ENCODE measurements at regions not wholly inside any gene's neighbourhood (a gene's known extent, or its start where the extent isn't known, plus 50 kb on each side); places are given as distances from the start of the nearest gene placed in this dataset.

DNA sequence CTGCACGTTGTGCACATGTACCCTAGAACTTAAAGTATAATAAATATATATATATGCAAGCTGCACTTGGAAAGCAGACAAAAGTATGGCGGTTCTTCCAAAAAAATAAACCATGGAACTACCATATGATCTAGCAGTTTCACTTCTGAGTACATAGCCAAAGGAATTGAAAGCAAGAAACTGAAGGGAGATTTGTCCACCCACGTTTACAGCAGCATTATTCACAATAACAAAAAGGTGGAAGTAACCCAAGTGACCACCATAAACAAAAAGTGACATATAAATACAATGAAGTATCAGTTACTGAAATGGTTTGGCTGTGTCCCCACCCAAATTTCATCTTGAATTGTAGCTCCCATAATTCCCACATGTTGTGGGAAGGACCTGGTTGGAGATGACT is 525.3 kb upstream of the CELF2 start:
- no peak overlapping the region for H2AFZ ChIP-seq
- H3K9me2 ChIP-seq (replicated peaks; ENCODE audit: insufficient read depth), result no peaks in the 10 kb centered on the region
- 88% methylated on average over 3 of the region's 3 CpGs for WGBS (ENCODE audit: low lambda C conversion rate, missing lambda C conversion rate)
- H3K4me3 ChIP-seq, result no peak overlapping the region
- no peak for TF ChIP-seq EZH2 (IDR thresholded peaks at IDR 0.05; ENCODE audit: borderline replicate concordance)
- TF ChIP-seq, protein P1, sequence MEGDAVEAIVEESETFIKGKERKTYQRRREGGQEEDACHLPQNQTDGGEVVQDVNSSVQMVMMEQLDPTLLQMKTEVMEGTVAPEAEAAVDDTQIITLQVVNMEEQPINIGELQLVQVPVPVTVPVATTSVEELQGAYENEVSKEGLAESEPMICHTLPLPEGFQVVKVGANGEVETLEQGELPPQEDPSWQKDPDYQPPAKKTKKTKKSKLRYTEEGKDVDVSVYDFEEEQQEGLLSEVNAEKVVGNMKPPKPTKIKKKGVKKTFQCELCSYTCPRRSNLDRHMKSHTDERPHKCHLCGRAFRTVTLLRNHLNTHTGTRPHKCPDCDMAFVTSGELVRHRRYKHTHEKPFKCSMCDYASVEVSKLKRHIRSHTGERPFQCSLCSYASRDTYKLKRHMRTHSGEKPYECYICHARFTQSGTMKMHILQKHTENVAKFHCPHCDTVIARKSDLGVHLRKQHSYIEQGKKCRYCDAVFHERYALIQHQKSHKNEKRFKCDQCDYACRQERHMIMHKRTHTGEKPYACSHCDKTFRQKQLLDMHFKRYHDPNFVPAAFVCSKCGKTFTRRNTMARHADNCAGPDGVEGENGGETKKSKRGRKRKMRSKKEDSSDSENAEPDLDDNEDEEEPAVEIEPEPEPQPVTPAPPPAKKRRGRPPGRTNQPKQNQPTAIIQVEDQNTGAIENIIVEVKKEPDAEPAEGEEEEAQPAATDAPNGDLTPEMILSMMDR (IDR thresholded peaks at IDR 0.05; ENCODE audit: poor library complexity), result no peak
- no peak for TF ChIP-seq EZH2phosphoT487 (IDR thresholded peaks at IDR 0.05; ENCODE audit: low read depth, severe bottlenecking, unreplicated experiment)
- H3K9me3 ChIP-seq (ENCODE audit: low read depth), result no peaks in the 10 kb centered on the region
- no peaks in the 10 kb centered on the region for H3K4me1 ChIP-seq (ENCODE audit: insufficient read depth)
- DNase-seq (ENCODE audit: low spot score), result no peak
- no peaks in the 10 kb centered on the region for H3K79me2 ChIP-seq
- H3K27me3 ChIP-seq, result no peaks in the 10 kb centered on the region
- no peaks in the 10 kb centered on the region for H3K36me3 ChIP-seq (replicated peaks; ENCODE audit: insufficient read depth, low read depth)
- no peaks in the 10 kb centered on the region for H4K20me1 ChIP-seq (ENCODE audit: insufficient read depth, poor library complexity, severe bottlenecking)
- H3K4me2 ChIP-seq, result no peak overlapping the region
- H3K27ac ChIP-seq, result no peak overlapping the region

GRCh38 chr10:10493833-10494232 is 523.8 kb upstream of the CELF2 start:
- H3K27me3 ChIP-seq, result no peaks in the 10 kb centered on the region
- WGBS (ENCODE audit: low lambda C conversion rate, missing lambda C conversion rate), result 89% methylated on average over 4 of the region's 4 CpGs
- TF ChIP-seq EZH2phosphoT487 (IDR thresholded peaks at IDR 0.05; ENCODE audit: low read depth, severe bottlenecking, unreplicated experiment), result no peak
- TF ChIP-seq EZH2 (IDR thresholded peaks at IDR 0.05; ENCODE audit: borderline replicate concordance), result no peak
- TF ChIP-seq, protein P1 (IDR thresholded peaks at IDR 0.05; ENCODE audit: poor library complexity), result no peak
- no peak overlapping the region for H3K4me2 ChIP-seq
- no peak for DNase-seq (ENCODE audit: low spot score)
- no peaks in the 10 kb centered on the region for H3K4me1 ChIP-seq (ENCODE audit: insufficient read depth)
- H2AFZ ChIP-seq, result no peak overlapping the region
- no peaks in the 10 kb centered on the region for H3K9me2 ChIP-seq (replicated peaks; ENCODE audit: insufficient read depth)
- H3K9me3 ChIP-seq (ENCODE audit: low read depth), result no peaks in the 10 kb centered on the region
- no peaks in the 10 kb centered on the region for H3K79me2 ChIP-seq
- H3K4me3 ChIP-seq, result no peak overlapping the region
- no peak overlapping the region for H3K27ac ChIP-seq
- H3K36me3 ChIP-seq (replicated peaks; ENCODE audit: insufficient read depth, low read depth), result no peaks in the 10 kb centered on the region
- no peaks in the 10 kb centered on the region for H4K20me1 ChIP-seq (ENCODE audit: insufficient read depth, poor library complexity, severe bottlenecking)

DNA sequence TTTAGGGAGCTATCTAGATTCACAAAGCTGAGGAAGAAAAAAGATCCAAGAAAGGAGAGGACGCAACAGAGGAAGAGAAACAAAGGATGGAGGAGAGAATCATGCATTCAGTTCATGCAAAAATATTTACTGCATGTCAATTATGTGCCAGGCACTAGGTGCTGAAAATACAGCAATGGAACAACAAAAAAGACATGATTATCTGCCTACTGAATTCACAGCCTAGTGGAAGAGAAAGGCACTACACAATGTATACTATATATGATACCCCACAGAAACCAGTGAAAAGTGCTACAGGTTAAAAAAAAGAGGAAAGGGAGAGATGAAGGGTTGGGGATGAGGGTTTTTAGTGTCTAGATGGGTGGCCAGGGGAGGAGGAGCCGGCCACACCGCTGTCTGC is 520.4 kb upstream of the CELF2 start:
- DNase-seq (ENCODE audit: low spot score), result no peak
- WGBS (ENCODE audit: low lambda C conversion rate, missing lambda C conversion rate), result 97% methylated on average over 3 of the region's 3 CpGs
- no peaks in the 10 kb centered on the region for H4K20me1 ChIP-seq (ENCODE audit: insufficient read depth, poor library complexity, severe bottlenecking)
- no peak overlapping the region for H2AFZ ChIP-seq
- no peaks in the 10 kb centered on the region for H3K9me3 ChIP-seq (ENCODE audit: low read depth)
- no peaks in the 10 kb centered on the region for H3K9me2 ChIP-seq (replicated peaks; ENCODE audit: insufficient read depth)
- no peak overlapping the region for H3K27ac ChIP-seq
- H3K4me1 ChIP-seq (ENCODE audit: insufficient read depth), result no peaks in the 10 kb centered on the region
- TF ChIP-seq, protein P1 (IDR thresholded peaks at IDR 0.05; ENCODE audit: poor library complexity), result no peak
- TF ChIP-seq EZH2phosphoT487 (IDR thresholded peaks at IDR 0.05; ENCODE audit: low read depth, severe bottlenecking, unreplicated experiment), result no peak
- TF ChIP-seq EZH2 (IDR thresholded peaks at IDR 0.05; ENCODE audit: borderline replicate concordance), result no peak
- no peaks in the 10 kb centered on the region for H3K27me3 ChIP-seq
- no peak overlapping the region for H3K4me3 ChIP-seq
- H3K4me2 ChIP-seq, result no peak overlapping the region
- no peaks in the 10 kb centered on the region for H3K36me3 ChIP-seq (replicated peaks; ENCODE audit: insufficient read depth, low read depth)
- no peaks in the 10 kb centered on the region for H3K79me2 ChIP-seq

DNA sequence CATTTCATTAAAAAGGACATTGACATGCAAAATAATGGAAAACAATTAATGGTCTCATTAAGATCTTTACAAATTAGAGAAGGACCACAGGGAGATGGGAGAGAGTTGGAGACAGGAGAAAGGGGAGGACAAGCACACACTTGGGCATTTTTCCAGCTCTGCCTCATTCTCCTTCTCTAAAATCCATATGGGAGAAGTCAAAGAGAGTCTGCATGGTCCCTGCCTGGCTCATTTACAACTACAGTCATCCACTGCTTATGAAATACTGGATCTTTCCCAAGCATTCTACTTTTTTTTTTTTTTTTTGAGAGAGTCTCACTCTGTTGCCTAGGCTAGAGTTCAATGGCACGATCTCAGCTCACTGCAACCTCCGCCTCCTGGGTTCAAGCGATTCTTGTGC is 518.9 kb upstream of the CELF2 start:
- 91% methylated on average over 3 of the region's 3 CpGs for WGBS (ENCODE audit: low lambda C conversion rate, missing lambda C conversion rate)
- no peaks in the 10 kb centered on the region for H3K27me3 ChIP-seq
- no peaks in the 10 kb centered on the region for H4K20me1 ChIP-seq (ENCODE audit: insufficient read depth, poor library complexity, severe bottlenecking)
- no peak overlapping the region for H3K27ac ChIP-seq
- no peak for DNase-seq (ENCODE audit: low spot score)
- H3K4me1 ChIP-seq (ENCODE audit: insufficient read depth), result no peaks in the 10 kb centered on the region
- no peaks in the 10 kb centered on the region for H3K36me3 ChIP-seq (replicated peaks; ENCODE audit: insufficient read depth, low read depth)
- H3K79me2 ChIP-seq, result no peaks in the 10 kb centered on the region
- no peak overlapping the region for H3K4me2 ChIP-seq
- no peaks in the 10 kb centered on the region for H3K9me2 ChIP-seq (replicated peaks; ENCODE audit: insufficient read depth)
- H3K9me3 ChIP-seq (ENCODE audit: low read depth), result no peaks in the 10 kb centered on the region
- TF ChIP-seq EZH2phosphoT487 (IDR thresholded peaks at IDR 0.05; ENCODE audit: low read depth, severe bottlenecking, unreplicated experiment) (no peak), EZH2 (IDR thresholded peaks at IDR 0.05; ENCODE audit: borderline replicate concordance) (no peak)
- TF ChIP-seq, protein P1 (IDR thresholded peaks at IDR 0.05; ENCODE audit: poor library complexity), result no peak
- no peak overlapping the region for H3K4me3 ChIP-seq
- no peak overlapping the region for H2AFZ ChIP-seq
